Neural progenitor cell (in vitro differentiated cells): ENCODE measurements at regions not wholly inside any gene's neighbourhood (a gene's known extent, or its start where the extent isn't known, plus 50 kb on each side); places are given as distances from the start of the nearest gene placed in this dataset.
A peak's percentile ranks its signal among the peaks of the same experiment; 100 is the strongest.

ENCODE experiments used
- DNase-seq: peaks from one replicate; pipeline ENCODE4 v3.0.0-alpha.2; 2016; ENCODE audit warnings: low spot score
- H2AFZ ChIP-seq: fragments of 200-600 bp; sonication (generic); replicated peaks from 2 replicates; pipeline ENCODE4 v1.6.1; 2016; ENCODE audit warnings: antibody characterized with exemption
- H3F3A ChIP-seq: fragments of 200-600 bp; sonication (generic); 2 replicates; pipeline ENCODE4 v1.6.1; 2016; ENCODE audit warnings: antibody characterized with exemption, low read depth
- H3K27ac ChIP-seq: fragments of 200-600 bp; sonication (generic); 2 replicates; pipeline ENCODE4 v1.5.1; 2016; ENCODE audit warnings: mild to moderate bottlenecking
- H3K27me3 ChIP-seq: fragments of 200-600 bp; sonication (generic); 2 replicates; pipeline ENCODE4 v1.6.1; 2016; ENCODE audit warnings: mild to moderate bottlenecking, moderate library complexity
- H3K36me3 ChIP-seq: fragments of 200-600 bp; sonication (generic); 2 replicates; pipeline ENCODE4 v1.5.1; 2016
- H3K4me1 ChIP-seq: fragments of 200-600 bp; sonication (generic); 2 replicates; pipeline ENCODE4 v1.6.1; 2016; ENCODE audit warnings: mixed run types
- H3K4me2 ChIP-seq: fragments of 200-600 bp; sonication (generic); 2 replicates; pipeline ENCODE4 v1.6.1; 2016
- H3K4me3 ChIP-seq: fragments of 200-600 bp; sonication (generic); 2 replicates; pipeline ENCODE4 v1.5.1; 2016
- H3K79me2 ChIP-seq: fragments of 200-600 bp; sonication (generic); 2 replicates; pipeline ENCODE4 v1.6.1; 2016; ENCODE audit warnings: low read depth
- H3K9ac ChIP-seq: fragments of 200-600 bp; sonication (generic); 2 replicates; pipeline ENCODE4 v1.6.1; 2016
- H3K9me3 ChIP-seq: fragments of 200-600 bp; sonication (generic); 2 replicates; pipeline ENCODE4 v1.5.1; 2016; ENCODE audit warnings: low read depth
- H4K20me1 ChIP-seq: fragments of 200-600 bp; sonication (generic); 2 replicates; pipeline ENCODE4 v1.6.1; 2016; ENCODE audit warnings: low read depth
- H3K27ac Mint-ChIP-seq: 3 replicates; pipeline ENCODE4 v1.8.0; 2021; ENCODE audit warnings: mixed read lengths
- H3K27me3 Mint-ChIP-seq: 2 replicates; pipeline ENCODE4 v1.8.0; 2022; ENCODE audit warnings: low read depth, mild to moderate bottlenecking, inconsistent platforms, moderate library complexity, mixed read lengths; ENCODE audit not compliant: insufficient read depth
- H3K36me3 Mint-ChIP-seq: 3 replicates; pipeline ENCODE4 v1.8.0; 2021; ENCODE audit warnings: mixed read lengths
- H3K4me1 Mint-ChIP-seq: 3 replicates; pipeline ENCODE4 v1.8.0; 2021; ENCODE audit warnings: mixed read lengths
- H3K4me3 Mint-ChIP-seq: 3 replicates; pipeline ENCODE4 v1.8.0; 2021; ENCODE audit warnings: mild to moderate bottlenecking, moderate library complexity, mixed read lengths
- H3K9me3 Mint-ChIP-seq: 3 replicates; pipeline ENCODE4 v1.8.0; 2020; ENCODE audit warnings: mixed read lengths
- CTCF ChIP-seq: fragments of 200-600 bp; sonication (generic); IDR thresholded peaks from 2 replicates; pipeline ENCODE4 v1.5.1; 2017; ENCODE audit warnings: antibody characterized with exemption, mild to moderate bottlenecking
- EZH2 ChIP-seq: fragments of 200-600 bp; sonication (generic); IDR thresholded peaks from 2 replicates; pipeline ENCODE4 v1.6.1; 2017; ENCODE audit warnings: antibody characterized with exemption, mild to moderate bottlenecking, moderate library complexity
- EZH2phosphoT487 ChIP-seq: fragments of 200-600 bp; sonication (generic); IDR thresholded peaks from 2 replicates; pipeline ENCODE4 v1.6.1; 2017; ENCODE audit warnings: antibody characterized with exemption

GRCh38 chr2:188727846-188728245, 246.3 kb upstream of the COL3A1 start:
- Histone ChIP-seq H2AFZ (no peak overlapping the region), H4K20me1 (no peaks in the 10 kb centered on the region)
- H3K4me1 Mint-ChIP-seq = peaks cover 5% of the 10 kb centered on the region

GRCh38 chr2:188734691-188735090, 239.5 kb upstream of the COL3A1 start:
- no peak overlapping the region for H3K4me3 Mint-ChIP-seq
- Histone ChIP-seq H3K9ac (no peak overlapping the region), H3K27me3 (no peaks in the 10 kb centered on the region), H3K79me2 (no peaks in the 10 kb centered on the region), H3K36me3 (no peaks in the 10 kb centered on the region), H4K20me1 (no peaks in the 10 kb centered on the region), H3F3A (no peaks in the 10 kb centered on the region), H2AFZ (peak overlapping the region; percentile 12), H3K4me3 (no peak overlapping the region), H3K4me2 (no peak overlapping the region), H3K27ac (no peak overlapping the region), H3K4me1 (no peaks in the 10 kb centered on the region), H3K9me3 (no peaks in the 10 kb centered on the region)
- H3K36me3 Mint-ChIP-seq = no peaks in the 10 kb centered on the region
- DNase-seq = peak; percentile 7
- no peak for TF ChIP-seq EZH2phosphoT487
- no peak for TF ChIP-seq CTCF
- no peak for TF ChIP-seq EZH2
- H3K9me3 Mint-ChIP-seq = peaks cover 2% of the 10 kb centered on the region
- peak overlapping the region; percentile 34 for H3K27ac Mint-ChIP-seq
- no peaks in the 10 kb centered on the region for H3K27me3 Mint-ChIP-seq
- peaks cover 11% of the 10 kb centered on the region for H3K4me1 Mint-ChIP-seq

More at GRCh38 chr2:188727846-188728245, 246.3 kb upstream of the COL3A1 start:
- Histone ChIP-seq H3K4me3 (no peak overlapping the region), H3K9me3 (no peaks in the 10 kb centered on the region), H3K36me3 (no peaks in the 10 kb centered on the region), H3K79me2 (no peaks in the 10 kb centered on the region), H3K27me3 (no peaks in the 10 kb centered on the region), H3K27ac (no peak overlapping the region), H3K9ac (no peak overlapping the region), H3K4me1 (no peaks in the 10 kb centered on the region), H3K4me2 (no peak overlapping the region), H3F3A (no peaks in the 10 kb centered on the region)
- no peaks in the 10 kb centered on the region for H3K36me3 Mint-ChIP-seq
- DNase-seq = no peak
- TF ChIP-seq CTCF (no peak), EZH2 (no peak)
- no peaks in the 10 kb centered on the region for H3K27me3 Mint-ChIP-seq
- no peak overlapping the region for H3K4me3 Mint-ChIP-seq
- no peak overlapping the region for H3K27ac Mint-ChIP-seq
- H3K9me3 Mint-ChIP-seq = peaks cover 2% of the 10 kb centered on the region

GRCh38 chr2:188746727-188747126, 227.4 kb upstream of the COL3A1 start:
- H3K79me2 ChIP-seq = no peaks in the 10 kb centered on the region
- DNase-seq = no peak
- no peak overlapping the region for H2AFZ ChIP-seq
- H3K4me3 Mint-ChIP-seq = no peak overlapping the region
- H3K4me1 ChIP-seq = no peaks in the 10 kb centered on the region
- H3K27me3 ChIP-seq = no peaks in the 10 kb centered on the region
- H3K27me3 Mint-ChIP-seq = no peaks in the 10 kb centered on the region
- H3K27ac ChIP-seq = no peak overlapping the region
- H3K36me3 Mint-ChIP-seq = no peaks in the 10 kb centered on the region
- H3K4me2 ChIP-seq = no peak overlapping the region
- H3F3A ChIP-seq = no peaks in the 10 kb centered on the region
- no peaks in the 10 kb centered on the region for H3K9me3 Mint-ChIP-seq
- H3K9me3 ChIP-seq = no peaks in the 10 kb centered on the region
- H4K20me1 ChIP-seq = no peaks in the 10 kb centered on the region
- no peak for TF ChIP-seq EZH2phosphoT487
- TF ChIP-seq EZH2 = no peak
- TF ChIP-seq CTCF = no peak
- no peaks in the 10 kb centered on the region for H3K4me1 Mint-ChIP-seq
- no peak overlapping the region for H3K27ac Mint-ChIP-seq
- no peaks in the 10 kb centered on the region for H3K36me3 ChIP-seq
- no peak overlapping the region for H3K9ac ChIP-seq
- H3K4me3 ChIP-seq = no peak overlapping the region

- Mint-ChIP-seq H3K36me3 (no peaks in the 10 kb centered on the region), H3K9me3 (peaks cover 4% of the 10 kb centered on the region), H3K27ac (no peak overlapping the region), H3K4me1 (no peaks in the 10 kb centered on the region), H3K27me3 (no peaks in the 10 kb centered on the region), H3K4me3 (no peak overlapping the region)
- H3K4me2 ChIP-seq = no peak overlapping the region
- no peaks in the 10 kb centered on the region for H4K20me1 ChIP-seq
- no peak overlapping the region for H3K27ac ChIP-seq
- no peak overlapping the region for H3K9ac ChIP-seq
- H2AFZ ChIP-seq = no peak overlapping the region
- H3K36me3 ChIP-seq = no peaks in the 10 kb centered on the region
- H3K4me1 ChIP-seq = no peaks in the 10 kb centered on the region
- H3F3A ChIP-seq = no peaks in the 10 kb centered on the region
- no peaks in the 10 kb centered on the region for H3K9me3 ChIP-seq
- no peak overlapping the region for H3K4me3 ChIP-seq
- H3K27me3 ChIP-seq = no peaks in the 10 kb centered on the region
- TF ChIP-seq CTCF (no peak), EZH2 (no peak), EZH2phosphoT487 (no peak)
- DNase-seq = no peak
- no peaks in the 10 kb centered on the region for H3K79me2 ChIP-seq
Measured at GRCh38 chr2:188751816-188752215, 222.4 kb upstream of the COL3A1 start.
